Caco-2 (cell line): ENCODE measurements at regions not wholly inside any gene's neighbourhood (a gene's known extent, or its start where the extent isn't known, plus 50 kb on each side); places are given as distances from the start of the nearest gene placed in this dataset.
"Not testable (repeated sequence)": the region's sequence is repeated elsewhere in the genome, so short reads cannot be mapped to it uniquely, and the experiment has no call there.

Experiments
- BruUV-seq: library from RNA; stranded (reverse); fragments of 400-500 nt; replicated peaks from 2 replicates; lab custom pipeline; 2021; lab: Mats Ljungman, UMichigan
- CTCF ChIA-PET: fragments of 300-600 bp; sonication (Branson Sonifier 250); formaldehyde crosslinking; loops from one replicate; lab custom pipeline; 2022; ENCODE audit warnings: antibody characterized with exemption; lab: Charles Lee
- POLR2A ChIA-PET: fragments of 300-600 bp; sonication (Branson Sonifier 250); formaldehyde crosslinking; loops from one replicate; lab custom pipeline; 2022; ENCODE audit warnings: antibody characterized with exemption; lab: Charles Lee
- DNase-seq, 2 experiments: peaks; one replicate each; pipeline versions ENCODE4 v3.0.0 to v3.0.0-alpha.2; 2020 to 2022
- H3K27me3 ChIP-seq: replicated peaks from 2 replicates; pipeline ENCODE4 v1.6.0; 2011; ENCODE audit warnings: low read length; ENCODE audit not compliant: control insufficient read depth, insufficient read depth
- H3K36me3 ChIP-seq: 2 replicates; pipeline ENCODE4 v1.5.1; 2011; ENCODE audit warnings: low read length; ENCODE audit not compliant: control insufficient read depth, insufficient read depth
- H3K4me1 ChIP-seq: fragments of 250-450 bp; sonication (Bioruptor Pico); 2 replicates; pipeline ENCODE4 v1.5.1; 2020; ENCODE audit warnings: mild to moderate bottlenecking
- H3K4me3 ChIP-seq: 2 replicates; pipeline ENCODE4 v1.5.1; 2011; ENCODE audit warnings: low read depth, mild to moderate bottlenecking, control low read depth, low read length
- H3K9me3 ChIP-seq: fragments of 250-450 bp; sonication (Bioruptor Pico); 2 replicates; pipeline ENCODE4 v1.5.1; 2020; ENCODE audit warnings: mild to moderate bottlenecking, moderate library complexity
- H3K27ac Mint-ChIP-seq: one replicate; pipeline ENCODE4 v1.8.0; 2022; ENCODE audit warnings: mixed read lengths; ENCODE audit not compliant: unreplicated experiment
- H3K27me3 Mint-ChIP-seq: one replicate; pipeline ENCODE4 v1.8.0; 2022; ENCODE audit warnings: mixed read lengths; ENCODE audit not compliant: insufficient read depth, unreplicated experiment
- H3K36me3 Mint-ChIP-seq: one replicate; pipeline ENCODE4 v1.8.0; 2022; ENCODE audit warnings: mild to moderate bottlenecking, mixed read lengths; ENCODE audit not compliant: insufficient read depth, unreplicated experiment
- H3K4me1 Mint-ChIP-seq: one replicate; pipeline ENCODE4 v1.8.0; 2022; ENCODE audit warnings: low read depth, mixed read lengths; ENCODE audit not compliant: unreplicated experiment
- H3K4me3 Mint-ChIP-seq: one replicate; pipeline ENCODE4 v1.8.0; 2022; ENCODE audit warnings: mild to moderate bottlenecking, moderate library complexity, mixed read lengths; ENCODE audit not compliant: unreplicated experiment
- H3K9me3 Mint-ChIP-seq: one replicate; pipeline ENCODE4 v1.8.0; 2022; ENCODE audit warnings: mixed read lengths; ENCODE audit not compliant: unreplicated experiment
- intact Hi-C: fragments of 100-400 bp; cut with micrococcal nuclease; formaldehyde crosslinking; loops from one replicate; pipeline ENCODE4 v1.10.0; 2022; ENCODE audit not compliant: unreplicated experiment
- TF ChIP-seq, protein P1 (sequence below), 2 experiments: fragments of 200-600 bp in 1 of 2; IDR thresholded peaks; 1 replicate in 1 of 2; 2 replicates in 1 of 2; pipeline versions ENCODE4 v1.5.1 to v1.8.0; 2011 to 2022; ENCODE audit warnings: antibody characterized with exemption in 1 of 2, control low read depth in 1 of 2, inconsistent platforms in 1 of 2, low read depth in 1 of 2, low read length in 1 of 2, mild to moderate bottlenecking in 1 of 2, moderate library complexity in 1 of 2; ENCODE audit not compliant: insufficient read depth in 1 of 2, severe bottlenecking in 1 of 2, unreplicated experiment in 1 of 2

DNA sequence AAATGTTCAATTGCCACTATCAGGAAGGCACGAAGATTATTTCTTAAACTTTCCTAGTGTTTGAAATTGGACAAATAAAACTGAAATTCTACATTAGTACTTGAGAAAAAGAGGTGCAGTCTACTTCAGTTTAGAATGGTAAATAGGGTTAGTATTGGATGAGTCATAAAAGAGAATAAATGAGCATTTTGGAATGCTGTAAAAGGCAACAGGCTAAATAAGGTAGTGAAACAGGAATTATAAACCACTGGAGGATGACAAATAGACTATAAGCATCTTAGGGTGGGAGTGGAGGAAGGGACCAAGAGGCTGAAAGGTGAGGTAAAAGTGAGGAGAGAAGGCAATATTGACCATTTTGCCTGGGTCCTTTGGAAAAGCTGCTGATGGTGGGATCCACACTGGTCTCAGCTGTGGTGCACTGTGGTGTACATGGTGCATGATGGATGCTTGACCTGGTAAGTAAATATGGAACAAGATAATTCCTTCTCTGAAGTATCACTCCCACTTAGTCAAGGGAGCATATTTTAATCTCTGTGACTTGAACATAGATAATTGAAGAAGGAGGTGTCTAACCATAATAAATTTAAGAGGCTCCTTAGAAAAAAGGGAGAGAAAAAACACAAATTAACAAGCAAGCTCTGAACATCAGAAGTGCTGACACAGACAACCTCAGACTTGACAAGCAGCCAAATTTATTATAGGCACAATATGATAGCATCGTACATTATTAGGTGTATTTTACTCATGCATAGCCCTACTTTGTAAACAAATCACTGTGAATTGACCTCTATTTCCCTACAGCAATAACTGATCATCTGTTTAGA is 76.4 kb upstream of the SCIN start:
- H3K36me3 Mint-ChIP-seq: no peaks in the 10 kb centered on the region

DNA sequence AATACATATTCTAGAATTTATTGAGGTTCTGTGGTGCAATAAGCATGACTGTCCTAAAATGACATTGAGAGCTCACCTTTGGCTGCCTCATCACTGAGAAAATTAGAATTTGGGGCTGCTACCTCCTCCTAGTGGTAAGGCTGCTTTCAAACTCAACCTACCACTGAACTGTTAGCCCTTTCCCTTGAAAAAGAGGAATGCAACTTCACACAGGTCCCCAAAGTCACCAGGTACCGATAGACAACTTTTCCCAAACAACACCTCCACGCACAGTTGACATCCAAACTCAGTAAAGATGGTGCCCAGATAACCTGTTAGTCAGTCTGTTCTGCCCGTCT is 75.9 kb upstream of the SCIN start:
- intact Hi-C loops: loop anchor here (5.0 kb wide), 1 partner anchor 1067 kb away; no protein-coding TSS in a partner anchor
- H3K4me1 ChIP-seq: no peaks in the 10 kb centered on the region
- CTCF ChIA-PET: interaction anchor here (1.7 kb wide), 1 partner anchor 36 kb away, joined by 8 read pairs; no protein-coding TSS in a partner anchor
- H3K36me3 Mint-ChIP-seq: no peaks in the 10 kb centered on the region
- no peak overlapping the region for H3K27ac Mint-ChIP-seq
- no peaks in the 10 kb centered on the region for H3K4me1 Mint-ChIP-seq
- H3K27me3 ChIP-seq: no peaks in the 10 kb centered on the region
- TF ChIP-seq, protein P1, sequence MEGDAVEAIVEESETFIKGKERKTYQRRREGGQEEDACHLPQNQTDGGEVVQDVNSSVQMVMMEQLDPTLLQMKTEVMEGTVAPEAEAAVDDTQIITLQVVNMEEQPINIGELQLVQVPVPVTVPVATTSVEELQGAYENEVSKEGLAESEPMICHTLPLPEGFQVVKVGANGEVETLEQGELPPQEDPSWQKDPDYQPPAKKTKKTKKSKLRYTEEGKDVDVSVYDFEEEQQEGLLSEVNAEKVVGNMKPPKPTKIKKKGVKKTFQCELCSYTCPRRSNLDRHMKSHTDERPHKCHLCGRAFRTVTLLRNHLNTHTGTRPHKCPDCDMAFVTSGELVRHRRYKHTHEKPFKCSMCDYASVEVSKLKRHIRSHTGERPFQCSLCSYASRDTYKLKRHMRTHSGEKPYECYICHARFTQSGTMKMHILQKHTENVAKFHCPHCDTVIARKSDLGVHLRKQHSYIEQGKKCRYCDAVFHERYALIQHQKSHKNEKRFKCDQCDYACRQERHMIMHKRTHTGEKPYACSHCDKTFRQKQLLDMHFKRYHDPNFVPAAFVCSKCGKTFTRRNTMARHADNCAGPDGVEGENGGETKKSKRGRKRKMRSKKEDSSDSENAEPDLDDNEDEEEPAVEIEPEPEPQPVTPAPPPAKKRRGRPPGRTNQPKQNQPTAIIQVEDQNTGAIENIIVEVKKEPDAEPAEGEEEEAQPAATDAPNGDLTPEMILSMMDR (IDR thresholded peaks at IDR 0.05; ENCODE audit: insufficient read depth in 1 of 2, low read depth in 1 of 2, low read length in 1 of 2, severe bottlenecking in 1 of 2, unreplicated experiment in 1 of 2): peak in 1 of 2 experiments; percentile 34
- H3K36me3 ChIP-seq: no peaks in the 10 kb centered on the region
- H3K4me3 Mint-ChIP-seq: no peak overlapping the region
- POLR2A ChIA-PET: no interaction called here
- DNase-seq: no peak
- H3K4me3 ChIP-seq: no peak overlapping the region
- H3K27me3 Mint-ChIP-seq: peaks cover 5% of the 10 kb centered on the region
- no TSS peak for BruUV-seq
- no peaks in the 10 kb centered on the region for H3K9me3 Mint-ChIP-seq
- no peaks in the 10 kb centered on the region for H3K9me3 ChIP-seq

More for the DNA sequence above, 76.4 kb upstream of the SCIN start:
- no peak overlapping the region for H3K4me3 Mint-ChIP-seq
- H3K36me3 ChIP-seq: no peaks in the 10 kb centered on the region
- H3K27me3 Mint-ChIP-seq: peaks cover 5% of the 10 kb centered on the region
- H3K4me3 ChIP-seq: no peak overlapping the region
- ChIA-PET CTCF (interaction anchor here (1.7 kb wide), 1 partner anchor 36 kb away, joined by 8 read pairs; no protein-coding TSS in a partner anchor), POLR2A (no interaction called here)
- intact Hi-C loops: loop anchor here (5.0 kb wide), 1 partner anchor 1067 kb away; no protein-coding TSS in a partner anchor
- no peak overlapping the region for H3K27ac Mint-ChIP-seq
- H3K9me3 ChIP-seq: no peaks in the 10 kb centered on the region
- no peaks in the 10 kb centered on the region for H3K4me1 Mint-ChIP-seq
- BruUV-seq: no TSS peak
- H3K27me3 ChIP-seq: no peaks in the 10 kb centered on the region
- no peaks in the 10 kb centered on the region for H3K9me3 Mint-ChIP-seq
- DNase-seq: no peak
- H3K4me1 ChIP-seq: no peaks in the 10 kb centered on the region
- TF ChIP-seq, protein P1 (IDR thresholded peaks at IDR 0.05; ENCODE audit: insufficient read depth in 1 of 2, low read depth in 1 of 2, low read length in 1 of 2, severe bottlenecking in 1 of 2, unreplicated experiment in 1 of 2): no peak

DNA sequence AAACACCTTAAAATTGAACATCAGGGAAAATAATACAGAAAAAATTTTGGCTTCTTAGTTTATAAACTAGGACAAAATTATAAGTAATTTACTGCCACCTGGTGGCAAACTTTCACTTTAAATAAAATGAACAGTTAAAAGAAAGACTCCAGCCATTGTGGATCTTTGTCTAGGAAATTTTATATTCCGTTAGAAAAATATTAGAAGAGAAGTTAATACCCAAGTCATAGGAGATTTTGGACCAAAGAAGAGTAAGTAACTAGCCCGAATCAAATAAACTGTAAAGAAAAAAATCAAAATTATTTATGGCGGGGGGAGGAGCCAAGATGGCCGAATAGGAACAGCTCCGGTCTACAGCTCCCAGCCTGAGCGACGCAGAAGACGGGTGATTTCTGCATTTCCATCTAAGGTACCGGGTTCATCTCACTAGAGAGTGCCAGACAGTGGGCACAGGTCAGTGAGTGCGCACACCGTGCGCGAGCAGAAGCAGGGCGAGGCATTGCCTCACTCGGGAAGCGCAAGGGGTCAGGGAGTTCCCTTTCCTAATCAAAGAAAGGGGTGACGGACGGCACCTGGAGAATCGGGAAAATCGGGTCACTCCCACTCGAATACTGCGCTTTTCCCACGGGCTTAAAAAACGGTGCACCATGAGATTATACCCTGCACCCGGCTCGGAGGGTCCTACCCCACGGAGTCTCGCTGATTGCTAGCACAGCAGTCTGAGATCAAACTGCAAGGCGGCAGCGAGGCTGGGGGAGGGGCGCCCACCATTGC is 73.4 kb upstream of the SCIN start:
- Mint-ChIP-seq H3K27ac (peak overlapping the region; percentile 85), H3K4me3 (peak overlapping the region; percentile 85)
- H3K9me3 Mint-ChIP-seq, H3K4me1 ChIP-seq, POLR2A ChIA-PET, H3K4me1 Mint-ChIP-seq, H3K36me3 ChIP-seq, H3K27me3 Mint-ChIP-seq, H3K36me3 Mint-ChIP-seq, H3K27me3 ChIP-seq, BruUV-seq, H3K9me3 ChIP-seq: not testable (repeated sequence)
- intact Hi-C loops: loop anchor here (1.0 to 2.0 kb wide), 2 partner anchors 39 to 60 kb away; no protein-coding TSS in a partner anchor
- peak in 1 of 2 experiments; percentile 46 for DNase-seq
- H3K4me3 ChIP-seq: peak overlapping the region; percentile 53
- CTCF ChIA-PET: interaction anchor here (0.6 to 1.4 kb wide), 2 partner anchors 39 to 60 kb away, joined by 4 to 12 read pairs; no protein-coding TSS in a partner anchor
- TF ChIP-seq, protein P1 (IDR thresholded peaks at IDR 0.05; ENCODE audit: insufficient read depth in 1 of 2, low read depth in 1 of 2, low read length in 1 of 2, severe bottlenecking in 1 of 2, unreplicated experiment in 1 of 2): peak; percentile 23 to 58
